Right lobe of liver (tissue), 6 donors: ENCODE measurements at regions not wholly inside any gene's neighbourhood (a gene's known extent, or its start where the extent isn't known, plus 50 kb on each side); places are given as distances from the start of the nearest gene placed in this dataset.

Experiments used
- ATAC-seq, 4 donors: fragments of 200-7000 bp; cut with Tn5 transposase; one replicate each; pipeline ENCODE4 v1.9.1; 2020; ENCODE audit warnings: mild to moderate bottlenecking in 4 of 4, moderate library complexity in 4 of 4
- DNase-seq, 3 donors: peaks; one replicate each; pipeline ENCODE4 v3.0.0-alpha.2; 2020
- H3K27ac ChIP-seq, 3 donors: fragments of 200-600 bp; one replicate each; pipeline ENCODE4 v1.8.0; 2022
- H3K27me3 ChIP-seq, 2 donors: fragments of 200-600 bp; one replicate each; pipeline ENCODE4 v1.8.0; 2022
- H3K36me3 ChIP-seq, 4 donors: fragments of 200-600 bp; sonication (generic) in 1 of 4; one replicate each; pipeline versions ENCODE4 v1.5.1 to v1.8.0; 2017 to 2022; ENCODE audit warnings: control low read depth in 1 of 4
- H3K4me1 ChIP-seq, 4 donors: fragments of 200-600 bp; sonication (generic) in 1 of 4; one replicate each; pipeline versions ENCODE4 v1.5.1 to v1.8.0; 2017 to 2022; ENCODE audit warnings: control low read depth in 1 of 4
- H3K4me3 ChIP-seq, 3 donors: fragments of 200-600 bp; one replicate each; pipeline ENCODE4 v1.8.0; 2022
- H3K9me3 ChIP-seq, 4 donors: fragments of 200-600 bp; sonication (generic) in 1 of 4; one replicate each; pipeline versions ENCODE4 v1.5.1 to v1.8.0; 2017 to 2022; ENCODE audit warnings: control low read depth in 1 of 4
- POLR2A ChIP-seq: fragments of 450-650 bp; IDR thresholded peaks from one replicate; pipeline ENCODE4 v1.6.1; 2017; ENCODE audit warnings: antibody characterized with exemption, mild to moderate bottlenecking
- WGBS: methylation state at CpG from one replicate; pipeline ENCODE4 v1.1.6; 2018; ENCODE audit warnings: low coverage, low lambda C conversion rate; ENCODE audit not compliant: insufficient coverage; ENCODE audit errors: missing lambda C conversion rate; 5-methylcytosine and 5-hydroxymethylcytosine counted together
- intact Hi-C, 2 donors: fragments of 100-400 bp; cut with DNase I; formaldehyde crosslinking; loops; one replicate each; pipeline versions ENCODE4 v1.11.2 to v1.14.1; 2022
- TF ChIP-seq, protein P1 (sequence below), 4 donors: fragments of 200-600 bp in 3 of 4; fragments of 450-650 bp in 1 of 4; IDR thresholded peaks; one replicate each; pipeline versions ENCODE4 v1.5.1 to v1.8.0; 2016 to 2022; ENCODE audit warnings: antibody characterized with exemption in 4 of 4, mild to moderate bottlenecking in 2 of 4
- donor health status: DM: no; HTN: yes; CAD: no.
- donor health status: DM: no; HTN: no; CAD: no.
- donor health status: DM: no; HTN: no; CAD: no.
- donor health status: DM: no; HTN: yes; CAD: no.
- donor health status: DM: no; HTN: yes; CAD: no.

DNA sequence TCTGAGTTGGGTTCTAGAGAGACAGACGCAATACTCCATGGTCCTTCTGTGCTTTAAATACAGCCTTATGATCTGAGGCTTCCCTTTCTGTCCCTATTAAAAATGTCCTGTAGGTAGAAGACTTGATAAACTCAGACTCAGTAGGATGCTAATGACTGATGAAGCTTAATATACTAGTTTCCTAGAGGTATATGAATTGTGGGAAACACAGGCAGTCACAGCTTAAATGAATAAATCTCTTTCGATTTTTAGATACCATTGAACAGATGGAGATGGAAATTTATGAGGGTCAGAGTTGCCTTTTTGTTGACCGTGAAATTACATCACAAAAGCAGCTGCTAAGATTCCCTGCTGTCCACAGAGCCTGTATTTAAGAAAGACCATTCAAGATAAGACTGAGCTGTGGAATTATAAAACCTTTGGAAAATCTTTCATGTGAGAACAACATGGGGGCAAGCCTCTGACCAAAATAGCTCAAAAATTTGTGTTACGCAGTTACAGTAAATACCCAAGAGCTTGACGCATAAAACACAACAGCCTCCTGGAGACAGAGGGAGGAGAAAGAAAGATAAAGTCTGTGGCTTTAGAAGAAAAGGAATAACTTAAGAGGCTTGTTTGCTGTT is 172.3 kb downstream of the AASDHPPT start:
- TF ChIP-seq, protein P1, sequence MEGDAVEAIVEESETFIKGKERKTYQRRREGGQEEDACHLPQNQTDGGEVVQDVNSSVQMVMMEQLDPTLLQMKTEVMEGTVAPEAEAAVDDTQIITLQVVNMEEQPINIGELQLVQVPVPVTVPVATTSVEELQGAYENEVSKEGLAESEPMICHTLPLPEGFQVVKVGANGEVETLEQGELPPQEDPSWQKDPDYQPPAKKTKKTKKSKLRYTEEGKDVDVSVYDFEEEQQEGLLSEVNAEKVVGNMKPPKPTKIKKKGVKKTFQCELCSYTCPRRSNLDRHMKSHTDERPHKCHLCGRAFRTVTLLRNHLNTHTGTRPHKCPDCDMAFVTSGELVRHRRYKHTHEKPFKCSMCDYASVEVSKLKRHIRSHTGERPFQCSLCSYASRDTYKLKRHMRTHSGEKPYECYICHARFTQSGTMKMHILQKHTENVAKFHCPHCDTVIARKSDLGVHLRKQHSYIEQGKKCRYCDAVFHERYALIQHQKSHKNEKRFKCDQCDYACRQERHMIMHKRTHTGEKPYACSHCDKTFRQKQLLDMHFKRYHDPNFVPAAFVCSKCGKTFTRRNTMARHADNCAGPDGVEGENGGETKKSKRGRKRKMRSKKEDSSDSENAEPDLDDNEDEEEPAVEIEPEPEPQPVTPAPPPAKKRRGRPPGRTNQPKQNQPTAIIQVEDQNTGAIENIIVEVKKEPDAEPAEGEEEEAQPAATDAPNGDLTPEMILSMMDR (IDR thresholded peaks at IDR 0.05) = no peak
- TF ChIP-seq POLR2A = no peak
- ATAC-seq (no peak), DNase-seq (no peak)
- H3K4me1 ChIP-seq = no peaks in the 10 kb centered on the region
- no peaks in the 10 kb centered on the region for H3K36me3 ChIP-seq
- H3K9me3 ChIP-seq = no peaks in the 10 kb centered on the region
- no peaks in the 10 kb centered on the region for H3K27me3 ChIP-seq
- intact Hi-C loops = no loop called here
- no peak overlapping the region for H3K27ac ChIP-seq
- H3K4me3 ChIP-seq = no peak overlapping the region
- WGBS = 57% methylated on average over 5 of the region's 5 CpGs

DNA sequence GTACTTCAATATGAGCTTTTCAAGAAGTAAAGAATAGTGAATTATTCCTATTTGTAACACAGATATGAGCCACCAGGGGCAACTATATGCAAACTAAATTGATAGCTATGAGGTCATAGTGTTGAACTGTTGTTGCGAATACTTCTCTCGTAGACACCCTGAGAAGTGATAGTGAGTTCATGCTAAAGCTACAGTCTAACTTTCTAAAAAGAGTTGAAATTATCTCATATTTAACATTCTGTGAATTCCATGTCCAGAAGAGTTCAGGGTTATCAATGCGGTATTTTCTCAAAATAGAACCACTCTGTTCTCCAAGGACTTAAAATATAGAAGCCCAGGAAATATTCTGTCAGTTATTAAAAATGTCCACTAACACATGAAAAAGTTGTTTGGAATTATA is 185.4 kb downstream of the AASDHPPT start:
- no peak for ATAC-seq
- Histone ChIP-seq H3K36me3 (no peaks in the 10 kb centered on the region), H3K4me3 (no peak overlapping the region), H3K9me3 (no peaks in the 10 kb centered on the region), H3K4me1 (no peaks in the 10 kb centered on the region), H3K27ac (no peak overlapping the region), H3K27me3 (no peaks in the 10 kb centered on the region)
- intact Hi-C loops = no loop called here
- TF ChIP-seq, protein P1 (IDR thresholded peaks at IDR 0.05) = no peak
- TF ChIP-seq POLR2A = no peak
- 56% methylated on average over 3 of the region's 3 CpGs for WGBS
- no peak for DNase-seq

DNA sequence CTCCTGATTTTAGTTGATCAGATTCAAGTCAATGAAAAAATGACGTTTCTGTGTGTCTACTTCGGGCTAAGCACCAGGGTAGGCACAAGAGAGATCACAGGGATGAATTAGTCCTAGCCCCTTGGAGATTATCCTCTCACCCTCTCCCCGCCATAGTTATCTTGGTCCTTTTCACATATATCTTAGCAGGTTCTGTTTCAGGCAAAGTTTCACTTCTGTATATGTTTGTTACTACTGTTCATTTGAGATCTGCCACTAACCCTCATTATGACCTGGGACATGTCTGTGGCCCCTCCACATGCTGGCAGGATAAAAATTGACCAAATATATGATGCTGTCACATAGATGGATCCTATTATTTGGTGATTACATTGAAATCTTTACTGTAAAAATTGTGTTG is 186.1 kb downstream of the AASDHPPT start:
- TF ChIP-seq, protein P1 (IDR thresholded peaks at IDR 0.05) = no peak
- 62% methylated on average over 3 of the region's 3 CpGs for WGBS
- DNase-seq = no peak
- no peaks in the 10 kb centered on the region for H3K27me3 ChIP-seq
- H3K36me3 ChIP-seq = no peaks in the 10 kb centered on the region
- intact Hi-C loops = no loop called here
- no peak for ATAC-seq
- H3K9me3 ChIP-seq = no peaks in the 10 kb centered on the region
- no peaks in the 10 kb centered on the region for H3K4me1 ChIP-seq
- no peak overlapping the region for H3K4me3 ChIP-seq
- no peak overlapping the region for H3K27ac ChIP-seq

DNA sequence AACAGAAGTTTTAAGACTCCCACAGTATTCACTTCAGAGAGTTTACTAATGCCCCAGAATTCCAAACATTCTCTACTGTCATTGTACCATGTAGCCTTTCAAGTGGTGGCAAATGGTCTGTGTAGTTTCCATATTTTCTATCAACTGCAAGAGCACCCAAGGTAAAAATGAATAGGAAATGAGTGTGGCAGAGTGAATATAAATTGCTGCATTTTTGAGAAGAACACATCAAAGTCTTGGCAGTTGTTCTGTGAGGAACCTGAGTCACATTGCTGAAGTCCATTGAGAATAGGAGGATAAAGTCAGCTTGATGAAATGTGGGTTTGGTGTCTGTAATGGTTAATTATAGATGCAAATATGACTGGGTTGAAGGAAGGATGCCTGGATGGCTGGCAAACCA is 193.6 kb downstream of the AASDHPPT start:
- TF ChIP-seq, protein P1 (IDR thresholded peaks at IDR 0.05) = no peak
- no peak for TF ChIP-seq POLR2A

DNA sequence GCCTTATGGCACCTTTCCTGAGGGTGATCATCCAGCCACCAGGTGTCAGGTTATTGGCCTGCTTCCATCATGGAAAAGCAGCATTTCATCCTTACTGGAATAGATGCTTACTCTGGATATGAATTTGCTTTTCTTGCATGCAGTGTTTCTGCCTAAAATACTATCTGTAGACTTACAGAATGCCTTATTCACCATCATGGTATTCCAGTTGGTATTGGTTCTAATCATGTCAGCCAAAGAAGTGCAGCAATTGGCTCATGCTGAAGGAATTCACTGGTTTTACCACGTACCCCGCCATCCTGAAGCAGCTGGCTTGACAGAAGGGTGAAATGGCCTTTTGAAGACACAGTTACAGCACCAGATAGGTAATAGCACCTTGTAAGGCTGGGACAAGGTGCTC is 194.2 kb downstream of the AASDHPPT start:
- no peaks in the 10 kb centered on the region for H3K36me3 ChIP-seq
- no peak for TF ChIP-seq POLR2A
- TF ChIP-seq, protein P1 (IDR thresholded peaks at IDR 0.05) = no peak
- intact Hi-C loops = no loop called here
- H3K4me1 ChIP-seq = no peaks in the 10 kb centered on the region
- H3K27ac ChIP-seq = no peak overlapping the region
- DNase-seq (no peak), ATAC-seq (no peak)
- H3K27me3 ChIP-seq = no peaks in the 10 kb centered on the region
- H3K4me3 ChIP-seq = no peak overlapping the region
- WGBS = 55% methylated on average over 2 of the region's 2 CpGs
- H3K9me3 ChIP-seq = no peaks in the 10 kb centered on the region

More for the DNA sequence above, 193.6 kb downstream of the AASDHPPT start:
- Histone ChIP-seq H3K36me3 (no peaks in the 10 kb centered on the region), H3K27ac (no peak overlapping the region), H3K9me3 (no peaks in the 10 kb centered on the region), H3K27me3 (no peaks in the 10 kb centered on the region), H3K4me1 (no peaks in the 10 kb centered on the region), H3K4me3 (no peak overlapping the region)
- no peak for DNase-seq
- ATAC-seq = no peak
- intact Hi-C loops = no loop called here
